ENCODE measurements at regions not wholly inside any gene's neighbourhood (a gene's known extent, or its start where the extent isn't known, plus 50 kb on each side); places are given as distances from the start of the nearest gene placed in this dataset.
"Not testable (repeated sequence)": the region's sequence is repeated elsewhere in the genome, so short reads cannot be mapped to it uniquely, and the experiment has no call there.

GRCh38 chr13:87554045-87554444 is 117.1 kb upstream of the SLITRK5 start:
- 71 to 79% methylated on average over 3 of the region's 3 CpGs for WGBS, 2 donors
- ATAC-seq (no peak), DNase-seq (no peak)
- Histone ChIP-seq H3K27me3 (no peaks in the 10 kb centered on the region), H3K4me1 (no peaks in the 10 kb centered on the region), H3K36me3 (no peaks in the 10 kb centered on the region), H3K4me3 (no peak overlapping the region), H3K27ac (no peak overlapping the region), H3K9me3 (peaks cover 0 to 6% (median 0%) of the 10 kb centered on the region in 11 donors)
- no peak for TF ChIP-seq CTCF (IDR thresholded peaks at IDR 0.05)
- intact Hi-C loops (cut with DNase I), result no loop called here

- Histone ChIP-seq H3K27ac (no peak overlapping the region), H3K4me3 (no peak overlapping the region), H3K9me3 (no peaks in the 10 kb centered on the region), H3K36me3 (no peaks in the 10 kb centered on the region), H3K27me3 (no peaks in the 10 kb centered on the region), H3K4me1 (no peaks in the 10 kb centered on the region)
- DNase-seq (no peak), ATAC-seq (no peak)
- TF ChIP-seq CTCF (IDR thresholded peaks at IDR 0.05), result no peak
- intact Hi-C loops (cut with DNase I), result no loop called here
- WGBS, 2 donors, result 68% methylated on average over 2 of the region's 2 CpGs
These were observed 113.4 kb upstream of the SLITRK5 start for GRCh38 chr13:87557788-87558187.

GRCh38 chr13:87561580-87561979 is 109.6 kb upstream of the SLITRK5 start:
- intact Hi-C loops (cut with DNase I); H3K27ac ChIP-seq; H3K36me3 ChIP-seq; ATAC-seq; H3K27me3 ChIP-seq; H3K4me1 ChIP-seq; DNase-seq; H3K4me3 ChIP-seq: not testable (repeated sequence)
- H3K9me3 ChIP-seq, result peaks cover 0 to 24% (median 2%) of the 10 kb centered on the region in 11 donors
- 91 to 95% methylated on average over 31 of the region's 31 CpGs for WGBS, 2 donors

- intact Hi-C loops (cut with DNase I), result no loop called here
- DNase-seq (no peak), ATAC-seq (no peak)
- no peaks in the 10 kb centered on the region for H3K27me3 ChIP-seq
- TF ChIP-seq CTCF (IDR thresholded peaks at IDR 0.05), result no peak
- no peaks in the 10 kb centered on the region for H3K36me3 ChIP-seq
- WGBS, 2 donors, result 41 to 49% methylated on average over 2 of the region's 2 CpGs
- no peaks in the 10 kb centered on the region for H3K4me1 ChIP-seq
- no peak overlapping the region for H3K27ac ChIP-seq
- peaks cover 0 to 26% (median 0%) of the 10 kb centered on the region in 11 donors for H3K9me3 ChIP-seq
- H3K4me3 ChIP-seq, result no peak overlapping the region
These were observed 100.5 kb upstream of the SLITRK5 start for GRCh38 chr13:87570669-87571068.

- peaks cover 0 to 6% (median 0%) of the 10 kb centered on the region in 11 donors for H3K9me3 ChIP-seq
- no peaks in the 10 kb centered on the region for H3K4me1 ChIP-seq
- no peak overlapping the region for H3K27ac ChIP-seq
- intact Hi-C loops (cut with DNase I), result no loop called here
- no peak overlapping the region for H3K4me3 ChIP-seq
- H3K36me3 ChIP-seq, result no peaks in the 10 kb centered on the region
- ATAC-seq (no peak), DNase-seq (no peak)
- H3K27me3 ChIP-seq, result no peaks in the 10 kb centered on the region
- no peak for TF ChIP-seq CTCF (IDR thresholded peaks at IDR 0.05)
These were observed 88.8 kb upstream of the SLITRK5 start for GRCh38 chr13:87582399-87582798.
